CD14-positive monocyte (primary cell): ENCODE measurements at regions not wholly inside any gene's neighbourhood (a gene's known extent, or its start where the extent isn't known, plus 50 kb on each side); places are given as distances from the start of the nearest gene placed in this dataset.

Experiments
- DNase-seq, 3 donors: peaks; one replicate each; pipeline ENCODE4 v3.0.0-alpha.2; 2011 to 2022
- H2AFZ ChIP-seq: 2 replicates; pipeline ENCODE4 v1.6.0; 2012; ENCODE audit warnings: mild to moderate bottlenecking, low read depth, low read length, inconsistent platforms; ENCODE audit not compliant: insufficient read depth, poor library complexity, severe bottlenecking
- H3K27ac ChIP-seq, 2 donors: 1 replicate in 1 of 2; 2 replicates in 1 of 2; pipeline ENCODE4 v1.5.1; 2012 to 2013; ENCODE audit warnings: low read length in 2 of 2, control low read depth in 1 of 2, inconsistent platforms in 1 of 2, low read depth in 1 of 2, mild to moderate bottlenecking in 1 of 2
- H3K27me3 ChIP-seq, 2 donors: one replicate each; pipeline versions ENCODE4 v1.6.0 to v1.6.1; 2011 to 2013; ENCODE audit warnings: low read length in 2 of 2; ENCODE audit not compliant: control insufficient read depth in 2 of 2, insufficient read depth in 2 of 2
- H3K36me3 ChIP-seq, 2 donors: replicated peaks in 1 of 2; 1 replicate in 1 of 2; 2 replicates in 1 of 2; pipeline versions ENCODE4 v1.5.1 to v1.6.1; 2012 to 2013; ENCODE audit warnings: low read length in 2 of 2, control low read depth in 1 of 2, inconsistent platforms in 1 of 2, mild to moderate bottlenecking in 1 of 2; ENCODE audit not compliant: insufficient read depth in 2 of 2, control insufficient read depth in 1 of 2
- H3K4me1 ChIP-seq, 2 donors: 1 replicate in 1 of 2; 2 replicates in 1 of 2; pipeline versions ENCODE4 v1.5.1 to v1.6.1; 2012 to 2013; ENCODE audit warnings: low read length in 2 of 2, control low read depth in 1 of 2, inconsistent platforms in 1 of 2, mild to moderate bottlenecking in 1 of 2, moderate library complexity in 1 of 2; ENCODE audit not compliant: insufficient read depth in 2 of 2, control insufficient read depth in 1 of 2
- H3K4me2 ChIP-seq: replicated peaks from 2 replicates; pipeline ENCODE3; 2012; ENCODE audit warnings: low read length, moderate library complexity, mild to moderate bottlenecking; ENCODE audit not compliant: poor library complexity, severe bottlenecking; ENCODE audit errors: extremely low read depth
- H3K4me3 ChIP-seq, 3 experiments: fragments of 200-600 bp in 1 of 3; sonication (generic) in 1 of 3; replicated peaks in 1 of 3; 1 replicate in 2 of 3; 2 replicates in 1 of 3; pipeline ENCODE4 v1.5.1; 2011 to 2013; ENCODE audit warnings: low read length in 3 of 3, mild to moderate bottlenecking in 3 of 3, control low read depth in 2 of 3, low read depth in 2 of 3, inconsistent platforms in 1 of 3, moderate library complexity in 1 of 3
- H3K79me2 ChIP-seq: 2 replicates; pipeline ENCODE4 v1.6.0; 2012; ENCODE audit warnings: mild to moderate bottlenecking, control low read depth, inconsistent platforms, low read length, moderate library complexity; ENCODE audit not compliant: insufficient read depth
- H3K9ac ChIP-seq: 2 replicates; pipeline ENCODE4 v1.6.0; 2017; ENCODE audit warnings: low read length, mild to moderate bottlenecking; ENCODE audit not compliant: insufficient read depth, poor library complexity, severe bottlenecking
- H3K9me3 ChIP-seq, 2 donors: replicated peaks in 1 of 2; 1 replicate in 1 of 2; 2 replicates in 1 of 2; pipeline versions ENCODE4 v1.5.1 to v1.6.1; 2012 to 2013; ENCODE audit warnings: low read length in 2 of 2, control low read depth in 1 of 2; ENCODE audit not compliant: control insufficient read depth in 1 of 2, insufficient read depth in 1 of 2
- H4K20me1 ChIP-seq: 2 replicates; pipeline ENCODE4 v1.6.0; 2012; ENCODE audit warnings: mild to moderate bottlenecking, low read length, control low read depth, moderate library complexity; ENCODE audit not compliant: insufficient read depth
- H3K27ac Mint-ChIP-seq, 7 donors: one replicate each; pipeline ENCODE4 v1.8.0; 2020; ENCODE audit warnings: mild to moderate bottlenecking in 7 of 7, mixed read lengths in 7 of 7, moderate library complexity in 6 of 7, inconsistent platforms in 2 of 7
- H3K27me3 Mint-ChIP-seq, 3 donors: one replicate each; pipeline ENCODE4 v1.8.0; 2021 to 2022; ENCODE audit warnings: low read depth in 3 of 3, mild to moderate bottlenecking in 3 of 3, mixed read lengths in 3 of 3, moderate library complexity in 3 of 3, inconsistent platforms in 1 of 3
- H3K36me3 Mint-ChIP-seq, 2 donors: one replicate each; pipeline ENCODE4 v1.8.0; 2020; ENCODE audit warnings: mixed read lengths in 2 of 2, inconsistent platforms in 1 of 2, mild to moderate bottlenecking in 1 of 2
- H3K4me1 Mint-ChIP-seq: one replicate; pipeline ENCODE4 v1.8.0; 2020; ENCODE audit warnings: mild to moderate bottlenecking, mixed read lengths
- H3K4me3 Mint-ChIP-seq, 2 donors: one replicate each; pipeline ENCODE4 v1.8.0; 2020; ENCODE audit warnings: mild to moderate bottlenecking in 2 of 2, mixed read lengths in 2 of 2, moderate library complexity in 1 of 2
- H3K9me3 Mint-ChIP-seq, 7 donors: one replicate each; pipeline ENCODE4 v1.8.0; 2020 to 2022; ENCODE audit warnings: mixed read lengths in 7 of 7, mild to moderate bottlenecking in 6 of 7, moderate library complexity in 6 of 7, inconsistent platforms in 2 of 7
- CTCF ChIP-seq: fragments of 200-600 bp; IDR thresholded peaks from one replicate; pipeline ENCODE4 v1.8.0; 2022; ENCODE audit warnings: antibody characterized with exemption, mild to moderate bottlenecking
- WGBS: methylation state at CpG from one replicate; pipeline ENCODE4 v1.1.5; 2013; ENCODE audit warnings: missing lambda C conversion rate; ENCODE audit not compliant: insufficient coverage; 5-methylcytosine and 5-hydroxymethylcytosine counted together
- intact Hi-C, 2 donors: fragments of 100-400 bp; cut with micrococcal nuclease; formaldehyde crosslinking; loops; one replicate each; pipeline versions ENCODE4 v1.15.0 to v1.15.1; 2023

- H3K27me3 ChIP-seq, result no peaks in the 10 kb centered on the region
- H3K27ac Mint-ChIP-seq, result no peak overlapping the region
- no peaks in the 10 kb centered on the region for H3K9me3 ChIP-seq
- peaks cover 0 to 3% (median 0%) of the 10 kb centered on the region in 3 donors for H3K27me3 Mint-ChIP-seq
- H3K4me1 ChIP-seq, result peaks cover 0 to 2% of the 10 kb centered on the region in 2 donors
- no peak overlapping the region for H3K4me3 Mint-ChIP-seq
- no peak for TF ChIP-seq CTCF
- no peaks in the 10 kb centered on the region for H4K20me1 ChIP-seq
- no peaks in the 10 kb centered on the region for H3K36me3 ChIP-seq
- H2AFZ ChIP-seq, result no peak overlapping the region
- peaks cover 0 to 5% (median 0%) of the 10 kb centered on the region in 7 donors for H3K9me3 Mint-ChIP-seq
- WGBS, result 100% methylated on average over 1 of the region's 6 CpGs
- H3K4me1 Mint-ChIP-seq, result peaks cover 4% of the 10 kb centered on the region
- no peak overlapping the region for H3K9ac ChIP-seq
- H3K36me3 Mint-ChIP-seq, result no peaks in the 10 kb centered on the region
- H3K27ac ChIP-seq, result no peak overlapping the region
- no peak overlapping the region for H3K4me3 ChIP-seq
- DNase-seq, result no peak
- H3K79me2 ChIP-seq, result no peaks in the 10 kb centered on the region
- intact Hi-C loops, result no loop called here
- H3K4me2 ChIP-seq, result no peak overlapping the region
Observed at GRCh38 chr17:69949973-69950695, 124.9 kb upstream of the KCNJ16 start.

DNA sequence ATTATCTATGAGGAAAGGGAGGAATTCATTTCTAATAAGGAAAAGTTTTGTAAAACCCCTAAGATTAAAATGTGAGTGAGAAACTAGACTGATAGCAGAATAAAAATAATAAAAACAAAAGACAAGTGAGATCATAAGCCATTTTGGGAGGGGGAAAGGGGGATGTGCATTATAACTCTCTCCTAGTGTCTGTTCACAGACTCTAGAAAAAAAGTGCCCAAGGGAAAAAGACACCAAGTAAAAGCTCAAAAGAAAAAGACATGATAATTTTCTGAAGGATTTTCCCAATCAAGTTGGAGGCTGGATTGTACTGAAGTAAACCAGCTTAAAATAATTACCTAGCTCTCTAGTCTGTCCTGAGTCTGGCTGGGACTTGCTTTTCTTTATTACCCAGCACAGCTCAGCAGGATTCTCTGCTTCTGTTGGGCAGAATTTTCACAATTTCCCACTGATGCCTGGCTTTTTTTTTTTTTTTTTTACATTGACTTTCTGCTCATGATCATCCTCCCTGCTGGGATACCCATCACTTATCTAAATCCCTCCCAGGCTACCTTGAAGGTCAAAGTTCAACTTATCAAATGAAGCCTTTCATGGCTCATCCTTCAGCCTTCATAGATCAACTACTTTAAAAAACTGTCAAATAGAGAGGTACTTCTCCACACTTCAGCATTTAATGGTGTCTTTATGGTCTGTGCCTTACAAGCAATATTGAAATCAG, 124.2 kb upstream of the KCNJ16 start:
- H3K27me3 ChIP-seq, result no peaks in the 10 kb centered on the region
- H4K20me1 ChIP-seq, result no peaks in the 10 kb centered on the region
- no peaks in the 10 kb centered on the region for H3K9me3 ChIP-seq
- peaks cover 4% of the 10 kb centered on the region for H3K4me1 Mint-ChIP-seq
- no peak overlapping the region for H3K4me3 Mint-ChIP-seq
- H3K27ac Mint-ChIP-seq, result no peak overlapping the region
- no peak for TF ChIP-seq CTCF
- no peak overlapping the region for H3K4me3 ChIP-seq
- H3K27me3 Mint-ChIP-seq, result peaks cover 0 to 3% (median 0%) of the 10 kb centered on the region in 3 donors
- H3K79me2 ChIP-seq, result no peaks in the 10 kb centered on the region
- H3K27ac ChIP-seq, result no peak overlapping the region
- DNase-seq, result no peak
- no peaks in the 10 kb centered on the region for H3K36me3 ChIP-seq
- H3K9me3 Mint-ChIP-seq, result peaks cover 0 to 8% (median 1%) of the 10 kb centered on the region in 7 donors
- H3K4me1 ChIP-seq, result peaks cover 0 to 2% of the 10 kb centered on the region in 2 donors
- no peaks in the 10 kb centered on the region for H3K36me3 Mint-ChIP-seq
- no peak overlapping the region for H2AFZ ChIP-seq
- intact Hi-C loops, result no loop called here
- no peak overlapping the region for H3K9ac ChIP-seq
- H3K4me2 ChIP-seq, result no peak overlapping the region
